GM20000 (cell line): ENCODE measurements at regions not wholly inside any gene's neighbourhood (a gene's known extent, or its start where the extent isn't known, plus 50 kb on each side); places are given as distances from the start of the nearest gene placed in this dataset.

Experiments
- DNase-seq: peaks from one replicate; pipeline ENCODE4 v3.0.0; 2012; ENCODE audit warnings: low spot score
- TF ChIP-seq, protein P1 (sequence below): IDR thresholded peaks from 2 replicates; pipeline ENCODE4 v1.5.1; 2012; ENCODE audit warnings: mild to moderate bottlenecking, control low read depth; ENCODE audit errors: extremely low read depth, missing control alignments

DNA sequence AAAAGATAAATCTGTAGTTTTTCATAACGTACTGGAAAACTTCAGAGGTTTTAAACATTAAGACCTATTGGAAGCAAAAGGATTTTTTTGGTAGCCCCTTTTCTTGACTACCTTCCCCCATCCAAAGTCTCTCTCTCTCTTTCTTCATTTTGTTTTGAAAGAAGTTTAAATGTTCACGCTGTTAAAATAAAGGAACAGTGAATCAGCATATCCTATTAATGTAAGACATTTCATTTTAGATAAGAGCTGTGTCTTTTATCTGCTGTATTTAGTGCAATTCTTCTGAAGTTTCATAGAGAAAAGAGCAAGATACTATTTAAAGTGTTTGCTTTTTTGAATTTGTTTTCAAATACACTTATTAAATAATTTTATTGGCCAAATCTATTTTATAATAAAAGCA, 205.5 kb upstream of the POU3F3 start:
- TF ChIP-seq, protein P1, sequence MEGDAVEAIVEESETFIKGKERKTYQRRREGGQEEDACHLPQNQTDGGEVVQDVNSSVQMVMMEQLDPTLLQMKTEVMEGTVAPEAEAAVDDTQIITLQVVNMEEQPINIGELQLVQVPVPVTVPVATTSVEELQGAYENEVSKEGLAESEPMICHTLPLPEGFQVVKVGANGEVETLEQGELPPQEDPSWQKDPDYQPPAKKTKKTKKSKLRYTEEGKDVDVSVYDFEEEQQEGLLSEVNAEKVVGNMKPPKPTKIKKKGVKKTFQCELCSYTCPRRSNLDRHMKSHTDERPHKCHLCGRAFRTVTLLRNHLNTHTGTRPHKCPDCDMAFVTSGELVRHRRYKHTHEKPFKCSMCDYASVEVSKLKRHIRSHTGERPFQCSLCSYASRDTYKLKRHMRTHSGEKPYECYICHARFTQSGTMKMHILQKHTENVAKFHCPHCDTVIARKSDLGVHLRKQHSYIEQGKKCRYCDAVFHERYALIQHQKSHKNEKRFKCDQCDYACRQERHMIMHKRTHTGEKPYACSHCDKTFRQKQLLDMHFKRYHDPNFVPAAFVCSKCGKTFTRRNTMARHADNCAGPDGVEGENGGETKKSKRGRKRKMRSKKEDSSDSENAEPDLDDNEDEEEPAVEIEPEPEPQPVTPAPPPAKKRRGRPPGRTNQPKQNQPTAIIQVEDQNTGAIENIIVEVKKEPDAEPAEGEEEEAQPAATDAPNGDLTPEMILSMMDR, result no peak
- no peak for DNase-seq

DNA sequence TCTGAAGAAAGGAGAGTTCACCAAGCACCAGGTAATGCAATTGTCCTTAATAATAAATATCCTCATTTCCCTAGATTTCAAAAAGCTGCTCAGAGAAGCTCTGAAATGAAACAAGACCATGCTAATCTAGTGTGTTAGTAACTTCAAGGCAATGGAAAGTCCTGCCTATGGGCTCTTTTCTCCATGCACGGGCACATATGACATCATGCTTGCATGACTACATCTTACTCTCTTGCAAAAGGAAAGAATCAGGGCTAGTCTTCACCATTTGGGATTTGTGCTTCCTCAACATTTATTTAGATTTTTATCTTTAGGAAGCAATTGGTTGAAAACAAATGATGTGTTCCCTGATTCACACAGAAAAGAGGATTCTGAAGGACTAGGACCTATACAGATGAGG, 204.0 kb upstream of the POU3F3 start:
- TF ChIP-seq, protein P1, result no peak
- no peak for DNase-seq

DNA sequence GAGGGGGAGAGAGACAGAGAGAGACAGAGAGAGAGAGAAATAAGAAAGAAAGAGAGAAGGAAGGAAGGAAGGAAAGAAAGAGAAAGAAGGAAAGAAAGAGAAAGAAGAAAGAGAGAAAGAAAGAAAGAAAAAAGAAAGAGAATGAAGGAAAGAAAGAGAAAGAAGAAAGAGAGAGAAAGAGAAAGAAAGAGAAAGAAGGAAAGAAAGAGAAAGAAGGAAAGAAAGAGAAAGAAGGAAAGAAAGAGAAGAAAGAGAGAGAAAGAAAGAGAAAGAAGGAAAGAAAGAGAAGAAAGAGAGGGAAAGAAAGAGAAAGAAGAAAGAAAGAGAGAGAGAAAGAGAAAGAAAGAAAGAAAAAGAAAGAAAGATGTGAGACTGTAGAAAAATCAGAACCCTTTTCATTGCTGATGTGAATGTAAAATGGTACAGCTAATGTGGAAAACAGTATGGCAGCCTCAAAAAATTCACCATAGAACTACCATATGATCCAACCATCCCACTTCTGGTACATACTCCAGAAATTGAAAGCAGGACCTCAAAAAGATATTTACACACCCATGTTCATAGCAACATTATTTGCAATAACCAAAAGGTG, 203.4 kb upstream of the POU3F3 start:
- TF ChIP-seq, protein P1, result no peak
- DNase-seq, result no peak

DNA sequence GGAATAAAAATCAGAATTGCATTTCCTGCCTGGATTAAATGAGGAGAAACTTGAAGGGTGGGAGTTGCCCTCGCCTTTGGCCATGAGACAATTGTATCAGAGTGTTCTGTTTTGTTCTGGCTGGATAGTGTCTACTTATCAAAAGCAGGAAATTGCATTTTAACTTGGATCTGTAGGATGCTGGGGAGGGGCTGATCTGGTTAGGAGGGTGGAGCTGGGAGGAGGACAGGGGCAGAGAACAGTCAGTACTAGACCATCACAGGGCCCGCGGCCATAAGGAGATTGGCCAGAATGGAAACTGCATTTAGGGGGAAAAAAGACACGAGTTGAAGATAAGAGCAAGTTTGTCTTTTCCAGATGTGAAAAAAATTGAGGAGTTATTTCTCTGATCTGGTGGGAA, 199.1 kb upstream of the POU3F3 start:
- TF ChIP-seq, protein P1, result no peak
- no peak for DNase-seq

DNA sequence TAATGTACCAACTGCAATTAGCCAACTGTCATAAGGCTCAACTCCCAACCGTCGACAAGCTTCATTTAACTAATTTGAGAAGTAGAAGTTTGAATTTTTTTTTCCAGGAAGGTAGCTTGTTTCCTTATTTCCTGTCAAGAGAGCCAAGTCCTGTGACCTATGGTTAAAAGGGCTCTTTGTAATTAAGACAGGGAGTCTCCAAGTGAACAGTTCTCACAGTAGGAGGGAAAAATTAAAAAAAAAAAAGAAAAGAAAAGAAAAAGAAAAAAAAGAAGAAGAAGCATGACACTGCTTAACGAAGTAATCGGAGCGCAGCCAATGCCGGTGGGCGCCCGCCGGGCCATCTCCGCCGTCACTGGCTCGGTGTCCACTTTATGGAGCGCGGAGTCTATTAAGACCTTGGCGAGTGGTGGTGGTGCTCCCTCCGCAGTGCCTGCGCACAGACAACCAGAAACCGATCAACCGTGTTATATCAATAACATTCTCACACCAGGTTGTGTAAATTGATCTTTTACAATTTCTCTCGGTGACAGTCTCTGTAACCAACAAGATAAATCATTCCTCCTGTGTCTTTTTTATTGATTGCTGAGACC, 197.2 kb upstream of the POU3F3 start:
- TF ChIP-seq, protein P1, result no peak
- no peak for DNase-seq

DNA sequence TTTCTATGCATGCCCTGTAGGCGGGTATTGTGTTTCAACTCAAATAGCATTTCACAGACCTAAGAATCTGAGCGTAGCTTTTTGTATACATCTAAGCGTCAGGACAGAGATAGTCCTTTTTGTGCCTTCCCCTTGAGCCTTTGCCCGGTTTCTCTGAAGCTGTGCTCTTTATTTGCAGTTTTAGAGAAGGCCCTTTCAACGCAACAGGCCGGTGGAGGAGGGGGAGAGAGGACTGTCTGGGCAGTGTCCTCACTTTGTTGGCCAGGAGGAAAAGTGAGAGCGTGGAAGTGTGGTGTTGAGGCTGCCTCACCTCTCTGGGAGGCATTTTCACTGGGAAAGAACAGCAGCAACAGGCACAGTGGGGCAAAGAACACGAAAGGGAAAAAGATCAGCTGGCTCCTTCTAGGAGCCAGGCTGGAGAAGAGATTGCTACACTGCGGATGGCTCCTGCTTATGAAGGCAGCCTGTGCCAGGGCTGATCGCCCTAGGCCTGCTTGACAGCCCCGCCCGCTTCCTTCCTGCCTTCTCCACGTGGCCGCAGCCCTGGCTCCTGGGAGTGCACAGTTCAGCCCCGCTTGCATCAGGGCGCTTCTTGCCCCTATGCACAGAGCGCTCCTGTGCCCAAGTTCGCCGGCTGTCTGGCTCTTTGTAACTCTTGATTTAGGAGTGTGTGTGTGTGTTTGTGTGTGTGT, 195.6 kb upstream of the POU3F3 start:
- TF ChIP-seq, protein P1, result no peak
- no peak for DNase-seq

DNA sequence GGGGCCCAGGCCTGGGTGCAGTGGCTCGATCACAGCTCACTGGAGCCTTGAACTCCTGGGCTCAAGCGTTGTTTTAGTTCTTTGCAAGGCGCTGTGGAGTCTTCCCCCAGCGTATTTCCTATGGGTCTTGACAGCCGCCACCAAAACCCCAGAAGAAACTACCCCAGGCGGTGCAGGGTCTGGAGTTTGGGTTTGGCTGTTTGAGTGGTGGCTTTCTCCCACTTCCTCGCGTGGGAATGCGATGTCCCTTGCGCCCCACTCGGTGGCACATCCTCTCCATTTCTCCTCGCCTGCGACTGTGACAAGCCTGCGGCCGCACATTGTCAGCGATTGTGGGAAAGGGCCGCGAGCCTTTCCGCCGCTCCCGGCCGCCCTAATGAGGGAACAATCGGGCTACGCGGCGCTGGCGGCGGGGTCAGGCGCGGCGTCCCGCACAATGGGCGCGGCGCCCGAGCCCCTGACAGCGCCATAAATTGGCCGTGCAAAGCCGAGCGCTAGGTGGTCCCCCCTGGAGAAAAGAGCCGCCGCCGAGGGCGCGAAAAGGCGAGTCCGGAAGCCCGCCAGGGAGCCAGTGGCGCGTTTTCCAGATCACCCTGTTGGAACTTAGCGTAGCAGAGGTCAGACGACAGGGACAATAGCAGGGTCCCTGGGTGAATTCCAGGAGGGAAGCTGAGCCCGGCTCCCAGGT, 194.9 kb upstream of the POU3F3 start:
- TF ChIP-seq, protein P1, result no peak
- no peak for DNase-seq
